ENCODE measurements at regions not wholly inside any gene's neighbourhood (a gene's known extent, or its start where the extent isn't known, plus 50 kb on each side); places are given as distances from the start of the nearest gene placed in this dataset.

GRCh38 chr3:31013843-31014242 is 119.4 kb upstream of the GADL1 start:
- Histone ChIP-seq H4K20me1 (ENCODE audit: insufficient read depth) (no peaks in the 10 kb centered on the region), H3K79me2 (ENCODE audit: insufficient read depth, low read length) (no peaks in the 10 kb centered on the region), H2AFZ (ENCODE audit: low read depth, low read length, poor library complexity, severe bottlenecking) (no peak overlapping the region), H3K27me3 (ENCODE audit: insufficient read depth, low read length) (no peaks in the 10 kb centered on the region), H3K9ac (ENCODE audit: low read length) (no peak overlapping the region), H3K4me1 (ENCODE audit: control insufficient read depth in 1 of 2, insufficient read depth in 2 of 2, low read length in 2 of 2) (no peaks in the 10 kb centered on the region; a peak in 1 of 4 replicates), H3K36me3 (ENCODE audit: control insufficient read depth in 1 of 2, insufficient read depth in 2 of 2, low read length in 2 of 2) (no peaks in the 10 kb centered on the region), H3K27ac (ENCODE audit: low read depth, low read length) (no peak overlapping the region), H3K9me2 (ENCODE audit: insufficient read depth) (no peaks in the 10 kb centered on the region; the same call in 1 of the 2 replicates), H3K4me2 (ENCODE audit: low read length) (no peak overlapping the region), H3K9me3 (ENCODE audit: control insufficient read depth in 1 of 2, insufficient read depth in 1 of 2, low read depth in 1 of 2, low read length in 2 of 2) (no peaks in the 10 kb centered on the region), H3K4me3 (replicated peaks in 1 of 2; ENCODE audit: low read depth in 1 of 2, low read length in 2 of 2) (no peak overlapping the region)
- no peak for ATAC-seq
- TF ChIP-seq JUND (IDR thresholded peaks at IDR 0.05), result no peak
- no peak for TF ChIP-seq POLR2A (IDR thresholded peaks at IDR 0.05; ENCODE audit: borderline replicate concordance, extremely low read depth, insufficient read depth, insufficient read length)
- TF ChIP-seq CEBPB (IDR thresholded peaks at IDR 0.05; ENCODE audit: low read depth), result no peak
- no peak for TF ChIP-seq EZH2 (IDR thresholded peaks at IDR 0.05)
- no peak for TF ChIP-seq SP1 (IDR thresholded peaks at IDR 0.05; ENCODE audit: low read depth)
- POLR2A ChIA-PET, result no interaction called here
- DNase-seq (ENCODE audit: low read depth, low spot score), result no peak
- intact Hi-C loops (cut with micrococcal nuclease), result no loop called here
- no TSS peak for BruUV-seq (replicated peaks)
- CTCF ChIA-PET, result no interaction called here
- RAD21 ChIA-PET (ENCODE audit: low non-redundant PET in 1 of 2, low total read pairs in 2 of 2, uncharacterized antibody in 2 of 2, unreplicated experiment in 2 of 2), result no interaction called here

GRCh38 chr3:31014317-31015040 is 120.0 kb upstream of the GADL1 start:
- Histone ChIP-seq H3K36me3 (ENCODE audit: control insufficient read depth in 1 of 2, insufficient read depth in 2 of 2, low read length in 2 of 2) (no peaks in the 10 kb centered on the region), H3K27ac (ENCODE audit: low read depth, low read length) (no peak overlapping the region), H3K4me3 (replicated peaks in 1 of 2; ENCODE audit: low read depth in 1 of 2, low read length in 2 of 2) (no peak overlapping the region), H3K27me3 (ENCODE audit: insufficient read depth, low read length) (no peaks in the 10 kb centered on the region), H3K4me2 (ENCODE audit: low read length) (no peak overlapping the region), H3K4me1 (ENCODE audit: control insufficient read depth in 1 of 2, insufficient read depth in 2 of 2, low read length in 2 of 2) (no peaks in the 10 kb centered on the region; a peak in 1 of 4 replicates), H3K79me2 (ENCODE audit: insufficient read depth, low read length) (no peaks in the 10 kb centered on the region), H2AFZ (ENCODE audit: low read depth, low read length, poor library complexity, severe bottlenecking) (no peak overlapping the region), H3K9me2 (ENCODE audit: insufficient read depth) (no peaks in the 10 kb centered on the region; the same call in 1 of the 2 replicates), H3K9ac (ENCODE audit: low read length) (no peak overlapping the region), H4K20me1 (ENCODE audit: insufficient read depth) (no peaks in the 10 kb centered on the region), H3K9me3 (ENCODE audit: control insufficient read depth in 1 of 2, insufficient read depth in 1 of 2, low read depth in 1 of 2, low read length in 2 of 2) (no peaks in the 10 kb centered on the region)
- no peak for TF ChIP-seq POLR2AphosphoS5 (IDR thresholded peaks at IDR 0.05; ENCODE audit: low read depth, low read length)
- no peak for TF ChIP-seq POLR2A (IDR thresholded peaks at IDR 0.05; ENCODE audit: borderline replicate concordance, extremely low read depth, insufficient read depth, insufficient read length)
- TF ChIP-seq SP1 (IDR thresholded peaks at IDR 0.05; ENCODE audit: low read depth), result no peak
- no peak for TF ChIP-seq ATF3 (IDR thresholded peaks at IDR 0.05)
- no peak for TF ChIP-seq EGR1 (IDR thresholded peaks at IDR 0.05; ENCODE audit: low read depth)
- no peak for TF ChIP-seq CTCF (IDR thresholded peaks at IDR 0.05 in 2 of 3, conservative IDR thresholded peaks at IDR 0.05 in 1 of 3; ENCODE audit: borderline replicate concordance in 1 of 3, insufficient read depth in 1 of 3, low read depth in 2 of 3, low read length in 2 of 3)
- no peak for TF ChIP-seq MAX (IDR thresholded peaks at IDR 0.05)
- no peak for TF ChIP-seq EZH2phosphoT487 (IDR thresholded peaks at IDR 0.05; ENCODE audit: borderline replicate concordance)
- no peak for TF ChIP-seq EZH2 (IDR thresholded peaks at IDR 0.05)
- TF ChIP-seq RAD21 (IDR thresholded peaks at IDR 0.05; ENCODE audit: low read depth), result no peak
- no peak for TF ChIP-seq CBX3 (IDR thresholded peaks at IDR 0.05; ENCODE audit: low read depth)
- no peak for TF ChIP-seq SIN3A (IDR thresholded peaks at IDR 0.05; ENCODE audit: low read depth)
- TF ChIP-seq REST (IDR thresholded peaks at IDR 0.05; ENCODE audit: low read depth), result no peak
- POLR2A ChIA-PET, result no interaction called here
- intact Hi-C loops (cut with micrococcal nuclease), result no loop called here
- DNase-seq (ENCODE audit: low read depth, low spot score), result no peak
- no TSS peak for BruUV-seq (replicated peaks)
- ATAC-seq, result no peak
- CTCF ChIA-PET, result no interaction called here
- RAD21 ChIA-PET (ENCODE audit: low non-redundant PET in 1 of 2, low total read pairs in 2 of 2, uncharacterized antibody in 2 of 2, unreplicated experiment in 2 of 2), result no interaction called here

Measured in HCT116 (cell line).